ENCODE measurements at regions not wholly inside any gene's neighbourhood (a gene's known extent, or its start where the extent isn't known, plus 50 kb on each side); places are given as distances from the start of the nearest gene placed in this dataset.
A peak's percentile ranks its signal among the peaks of the same experiment; 100 is the strongest.

- TF ChIP-seq YY1 (IDR thresholded peaks at IDR 0.05) (no peak), CTCF (IDR thresholded peaks at IDR 0.05; ENCODE audit: low read depth, low read length, missing input control) (no peak), ATF3 (IDR thresholded peaks at IDR 0.05) (no peak), SP1 (IDR thresholded peaks at IDR 0.05) (no peak), REST (IDR thresholded peaks at IDR 0.05) (no peak)
- TF ChIP-seq, protein P1, sequence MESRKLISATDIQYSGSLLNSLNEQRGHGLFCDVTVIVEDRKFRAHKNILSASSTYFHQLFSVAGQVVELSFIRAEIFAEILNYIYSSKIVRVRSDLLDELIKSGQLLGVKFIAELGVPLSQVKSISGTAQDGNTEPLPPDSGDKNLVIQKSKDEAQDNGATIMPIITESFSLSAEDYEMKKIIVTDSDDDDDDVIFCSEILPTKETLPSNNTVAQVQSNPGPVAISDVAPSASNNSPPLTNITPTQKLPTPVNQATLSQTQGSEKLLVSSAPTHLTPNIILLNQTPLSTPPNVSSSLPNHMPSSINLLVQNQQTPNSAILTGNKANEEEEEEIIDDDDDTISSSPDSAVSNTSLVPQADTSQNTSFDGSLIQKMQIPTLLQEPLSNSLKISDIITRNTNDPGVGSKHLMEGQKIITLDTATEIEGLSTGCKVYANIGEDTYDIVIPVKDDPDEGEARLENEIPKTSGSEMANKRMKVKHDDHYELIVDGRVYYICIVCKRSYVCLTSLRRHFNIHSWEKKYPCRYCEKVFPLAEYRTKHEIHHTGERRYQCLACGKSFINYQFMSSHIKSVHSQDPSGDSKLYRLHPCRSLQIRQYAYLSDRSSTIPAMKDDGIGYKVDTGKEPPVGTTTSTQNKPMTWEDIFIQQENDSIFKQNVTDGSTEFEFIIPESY (IDR thresholded peaks at IDR 0.05): no peak
- Histone ChIP-seq H3K9ac (ENCODE audit: low read depth in 1 of 2, low read length in 2 of 2) (no peak overlapping the region), H3K9me3 (ENCODE audit: control insufficient read depth in 4 of 4, low read length in 3 of 4) (no peaks in the 10 kb centered on the region), H3K4me3 (ENCODE audit: low read depth in 1 of 3, low read length in 3 of 3) (peak overlapping the region in 2 of 3 donors; percentile 1 to 22), H3K4me1 (ENCODE audit: control insufficient read depth in 4 of 4, insufficient read depth in 4 of 4, low read length in 3 of 4) (no peaks in the 10 kb centered on the region), H3K36me3 (ENCODE audit: control insufficient read depth in 4 of 4, insufficient read depth in 3 of 4, low read depth in 1 of 4, low read length in 3 of 4) (no peaks in the 10 kb centered on the region), H3K27me3 (ENCODE audit: control insufficient read depth in 4 of 4, insufficient read depth in 4 of 4, low read length in 3 of 4) (no peaks in the 10 kb centered on the region), H3K27ac (ENCODE audit: low read depth in 1 of 2, low read length in 2 of 2) (no peak overlapping the region)
- 49% methylated on average over 15 of the region's 15 CpGs for WGBS
- peak; percentile 21 for DNase-seq (ENCODE audit: low spot score)
These were observed 221.3 kb upstream of the RAB6C start for GRCh38 chr2:129757915-129758783.

- no peaks in the 10 kb centered on the region for H3K36me3 ChIP-seq (ENCODE audit: control insufficient read depth in 4 of 4, insufficient read depth in 3 of 4, low read depth in 1 of 4, low read length in 3 of 4)
- WGBS: 69% methylated on average over 14 of the region's 14 CpGs
- H3K27me3 ChIP-seq (ENCODE audit: control insufficient read depth in 4 of 4, insufficient read depth in 4 of 4, low read length in 3 of 4): no peaks in the 10 kb centered on the region
- peak overlapping the region in 2 of 3 donors; percentile 1 to 22 for H3K4me3 ChIP-seq (ENCODE audit: low read depth in 1 of 3, low read length in 3 of 3)
- H3K27ac ChIP-seq (ENCODE audit: low read depth in 1 of 2, low read length in 2 of 2): no peak overlapping the region
- H3K9me3 ChIP-seq (ENCODE audit: control insufficient read depth in 4 of 4, low read length in 3 of 4): no peaks in the 10 kb centered on the region
- peak; percentile 31 for DNase-seq (ENCODE audit: low spot score)
- TF ChIP-seq FOXA1 (IDR thresholded peaks at IDR 0.05) (no peak), SP1 (IDR thresholded peaks at IDR 0.05) (no peak), NR2F2 (IDR thresholded peaks at IDR 0.05) (no peak), JUND (IDR thresholded peaks at IDR 0.05) (no peak), RXRA (IDR thresholded peaks at IDR 0.05) (no peak), FOXA2 (IDR thresholded peaks at IDR 0.05) (no peak)
- no peaks in the 10 kb centered on the region for H3K4me1 ChIP-seq (ENCODE audit: control insufficient read depth in 4 of 4, insufficient read depth in 4 of 4, low read length in 3 of 4)
- H3K9ac ChIP-seq (ENCODE audit: low read depth in 1 of 2, low read length in 2 of 2): no peak overlapping the region
These were observed 220.5 kb upstream of the RAB6C start for GRCh38 chr2:129758784-129759471.

All from liver (tissue), 8 donors.